PFSK-1 (cell line): ENCODE measurements at regions not wholly inside any gene's neighbourhood (a gene's known extent, or its start where the extent isn't known, plus 50 kb on each side); places are given as distances from the start of the nearest gene placed in this dataset.

Source experiments
- POLR2AphosphoS5 ChIP-seq: IDR thresholded peaks from 2 replicates; pipeline ENCODE4 v1.6.1; 2012; ENCODE audit warnings: low read depth, mild to moderate bottlenecking, control low read depth, low read length, moderate library complexity
- REST ChIP-seq, 2 experiments: IDR thresholded peaks; 2 replicates each; pipeline versions ENCODE4 v1.6.1 to v1.8.0; 2011 to 2012; ENCODE audit warnings: low read depth in 2 of 2, low read length in 2 of 2, control low read depth in 1 of 2, inconsistent platforms in 1 of 2, mild to moderate bottlenecking in 1 of 2, moderate library complexity in 1 of 2; ENCODE audit not compliant: insufficient read depth in 1 of 2
- SIN3A ChIP-seq: IDR thresholded peaks from 2 replicates; pipeline ENCODE4 v1.6.1; 2012; ENCODE audit warnings: mild to moderate bottlenecking, low read length, moderate library complexity, borderline replicate concordance; ENCODE audit not compliant: insufficient read depth
- TAF1 ChIP-seq: IDR thresholded peaks from 2 replicates; pipeline ENCODE4 v1.6.1; 2012; ENCODE audit warnings: low read length, control low read depth, borderline replicate concordance; ENCODE audit not compliant: insufficient read depth

DNA sequence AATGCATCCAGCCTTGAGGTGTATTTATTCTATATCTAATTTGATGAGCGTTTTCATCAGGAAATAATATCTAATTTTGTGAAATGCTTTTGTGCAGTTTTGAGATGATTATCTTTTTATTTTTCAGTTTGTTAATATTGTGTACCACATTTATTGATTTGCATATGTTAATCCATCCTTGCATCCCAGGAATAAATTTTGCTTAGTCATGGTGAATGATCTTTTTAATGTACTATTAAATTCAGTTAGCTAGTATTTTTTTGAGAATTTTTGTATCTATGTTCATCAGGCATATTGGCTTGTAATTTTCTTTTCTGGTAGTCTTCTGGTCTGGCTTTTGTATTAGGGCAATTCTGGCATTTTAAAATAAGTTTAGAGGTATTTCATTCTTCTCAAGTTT, 697.5 kb upstream of the ADGRL4 start:
- TF ChIP-seq POLR2AphosphoS5 (no peak), SIN3A (no peak), REST (IDR thresholded peaks at IDR 0.05; ENCODE audit: insufficient read depth in 1 of 2, low read depth in 2 of 2, low read length in 2 of 2) (no peak), TAF1 (no peak)
